DOHH2 (cell line): ENCODE measurements at regions not wholly inside any gene's neighbourhood (a gene's known extent, or its start where the extent isn't known, plus 50 kb on each side); places are given as distances from the start of the nearest gene placed in this dataset.

ENCODE experiments used
- CTCF ChIP-seq: fragments of 200-600 bp; sonication (generic); IDR thresholded peaks from one replicate; pipeline ENCODE4 v1.5.1; 2014; ENCODE audit warnings: antibody characterized with exemption, mild to moderate bottlenecking, low read depth, low read length; ENCODE audit not compliant: poor library complexity, severe bottlenecking
- EZH2phosphoT487 ChIP-seq: fragments of 200-600 bp; sonication (generic); IDR thresholded peaks from 2 replicates; pipeline ENCODE4 v1.6.1; 2017; ENCODE audit warnings: borderline replicate concordance, mild to moderate bottlenecking, antibody characterized with exemption, low read length, moderate library complexity, mixed read lengths

- TF ChIP-seq CTCF (no peak), EZH2phosphoT487 (no peak)
Measured at GRCh38 chr10:29780639-29781038, 145.9 kb upstream of the SVIL start.
